SK-N-SH (cell line): ENCODE measurements at regions not wholly inside any gene's neighbourhood (a gene's known extent, or its start where the extent isn't known, plus 50 kb on each side); places are given as distances from the start of the nearest gene placed in this dataset.

ENCODE experiments used
- CTCF ChIA-PET: fragments of 300-600, 350-600 bp; formaldehyde crosslinking; extraction: SDS; loops from one replicate; lab custom pipeline; 2021; lab: Yijun Ruan, JAX
- POLR2A ChIA-PET: fragments of 350-600 bp; sonication (Branson Sonifier 250); formaldehyde crosslinking; extraction: SDS; loops from one replicate; lab custom pipeline; 2020; ENCODE audit warnings: antibody characterized with exemption, inconsistent platforms; lab: Yijun Ruan, JAX
- DNase-seq: peaks from one replicate; pipeline ENCODE4 v3.0.0; 2012
- H2AFZ ChIP-seq: fragments of 200-600 bp; sonication (generic); 2 replicates; pipeline ENCODE4 v1.8.1; 2016; ENCODE audit warnings: antibody characterized with exemption, mild to moderate bottlenecking, low read depth
- H3F3A ChIP-seq: fragments of 200-600 bp; sonication (generic); replicated peaks from 2 replicates; pipeline ENCODE3; 2016; ENCODE audit warnings: antibody characterized with exemption, mild to moderate bottlenecking; ENCODE audit not compliant: insufficient read depth
- H3K27ac ChIP-seq, 2 experiments: fragments of 200-500 bp in 1 of 2; fragments of 200-600 bp in 1 of 2; sonication (Bioruptor generic) in 1 of 2; sonication (generic), shearing (Covaris generic) in 1 of 2; 2 replicates each; pipeline versions ENCODE4 v1.5.1 to v1.6.1; 2014 to 2016; ENCODE audit warnings: low read depth in 2 of 2, inconsistent platforms in 1 of 2, low read length in 1 of 2, mild to moderate bottlenecking in 1 of 2, mixed read lengths in 1 of 2
- H3K27me3 ChIP-seq: fragments of 200-600 bp; sonication (generic), shearing (Covaris generic); 2 replicates; pipeline ENCODE4 v1.6.1; 2016; ENCODE audit warnings: mixed run types; ENCODE audit not compliant: insufficient read depth
- H3K36me3 ChIP-seq, 2 experiments: fragments of 200-500 bp in 1 of 2; fragments of 200-600 bp in 1 of 2; sonication (Bioruptor generic) in 1 of 2; sonication (generic) in 1 of 2; replicated peaks in 1 of 2; 2 replicates each; pipeline versions ENCODE3 to v1.5.1; 2014 to 2016; ENCODE audit warnings: low read length in 1 of 2, mild to moderate bottlenecking in 1 of 2; ENCODE audit not compliant: insufficient read depth in 2 of 2, control insufficient read depth in 1 of 2
- H3K4me1 ChIP-seq, 2 experiments: fragments of 200-500 bp in 1 of 2; fragments of 200-600 bp in 1 of 2; sonication (Bioruptor generic) in 1 of 2; sonication (generic), shearing (Covaris generic) in 1 of 2; 2 replicates each; pipeline versions ENCODE4 v1.5.1 to v1.6.1; 2014 to 2016; ENCODE audit warnings: low read depth in 1 of 2, low read length in 1 of 2, mixed run types in 1 of 2; ENCODE audit not compliant: insufficient read depth in 2 of 2, control insufficient read depth in 1 of 2
- H3K4me2 ChIP-seq: fragments of 200-600 bp; sonication (generic), shearing (Covaris generic); 2 replicates; pipeline ENCODE4 v1.6.1; 2017; ENCODE audit warnings: mixed run types
- H3K4me3 ChIP-seq, 2 experiments: fragments of 200-500 bp in 1 of 2; fragments of 200-600 bp in 1 of 2; sonication (Bioruptor generic) in 1 of 2; sonication (generic), shearing (Covaris generic) in 1 of 2; 2 replicates each; pipeline versions ENCODE4 v1.5.1 to v1.8.1; 2014 to 2016; ENCODE audit warnings: low read depth in 2 of 2, inconsistent platforms in 1 of 2, low read length in 1 of 2, mild to moderate bottlenecking in 1 of 2, mixed read lengths in 1 of 2, moderate library complexity in 1 of 2
- H3K79me2 ChIP-seq: fragments of 200-600 bp; sonication (generic); 2 replicates; pipeline ENCODE4 v1.8.1; 2017; ENCODE audit warnings: mild to moderate bottlenecking; ENCODE audit not compliant: insufficient read depth
- H3K9ac ChIP-seq: fragments of 200-600 bp; sonication (generic); 2 replicates; pipeline ENCODE4 v1.6.1; 2017; ENCODE audit warnings: mixed run types
- H3K9me2 ChIP-seq: fragments of 200-600 bp; sonication (generic); 2 replicates; pipeline ENCODE4 v1.6.1; 2017; ENCODE audit warnings: mixed run types
- H3K9me3 ChIP-seq: fragments of 200-600 bp; sonication (generic); 2 replicates; pipeline ENCODE4 v1.6.1; 2017; ENCODE audit warnings: mixed run types, mild to moderate bottlenecking, moderate library complexity
- H4K20me1 ChIP-seq: fragments of 200-600 bp; sonication (generic); 2 replicates; pipeline ENCODE4 v1.6.1; 2017; ENCODE audit warnings: mild to moderate bottlenecking, mixed run types; ENCODE audit not compliant: insufficient read depth
- CHD2 ChIP-seq: fragments of 150-350 bp; IDR thresholded peaks from 2 replicates; pipeline ENCODE4 v1.6.1; 2018; ENCODE audit warnings: low read length; ENCODE audit not compliant: partially characterized antibody
- CTCF ChIP-seq: fragments of 200-600 bp; sonication (generic); IDR thresholded peaks from 2 replicates; pipeline ENCODE4 v1.6.1; 2017; ENCODE audit warnings: antibody characterized with exemption, mild to moderate bottlenecking, moderate library complexity
- ELF1 ChIP-seq: IDR thresholded peaks from 2 replicates; pipeline ENCODE4 v1.4.0; 2012
- GABPA ChIP-seq: IDR thresholded peaks from 2 replicates; pipeline ENCODE4 v1.4.0; 2012; ENCODE audit warnings: low read depth, mild to moderate bottlenecking
- GATA2 ChIP-seq: sonication (generic); formaldehyde crosslinking; IDR thresholded peaks from 2 replicates; pipeline ENCODE4 v1.5.0; 2020; ENCODE audit warnings: mild to moderate bottlenecking, missing genetic modification reagents
- MAX ChIP-seq: IDR thresholded peaks from 2 replicates; pipeline ENCODE4 v1.4.0; 2012; ENCODE audit warnings: low read depth
- MEF2A ChIP-seq: IDR thresholded peaks from 2 replicates; pipeline ENCODE4 v1.4.0; 2012; ENCODE audit warnings: low read depth, borderline replicate concordance
- POLR2AphosphoS5 ChIP-seq: IDR thresholded peaks from 2 replicates; pipeline ENCODE4 v1.6.1; 2012; ENCODE audit warnings: low read depth, low read length
- RCOR1 ChIP-seq: fragments of 150-350 bp; IDR thresholded peaks from 2 replicates; pipeline ENCODE4 v1.6.1; 2017; ENCODE audit warnings: antibody characterized with exemption, low read length
- REST ChIP-seq: IDR thresholded peaks from 2 replicates; pipeline ENCODE4 v1.6.1; 2012; ENCODE audit warnings: mild to moderate bottlenecking, low read depth, low read length, moderate library complexity
- RFX5 ChIP-seq: IDR thresholded peaks from 2 replicates; pipeline ENCODE4 v1.6.1; 2012; ENCODE audit warnings: mild to moderate bottlenecking, improper control_type of control experiment, low read length
- SIN3A ChIP-seq: IDR thresholded peaks from 2 replicates; pipeline ENCODE4 v1.6.1; 2012; ENCODE audit warnings: low read depth, mild to moderate bottlenecking, low read length, moderate library complexity, borderline replicate concordance
- TAF1 ChIP-seq: IDR thresholded peaks from 2 replicates; pipeline ENCODE4 v1.6.1; 2012; ENCODE audit warnings: low read depth, mild to moderate bottlenecking, low read length, moderate library complexity, borderline replicate concordance
- USF1 ChIP-seq: IDR thresholded peaks from 2 replicates; pipeline ENCODE4 v1.4.0; 2012; ENCODE audit warnings: low read depth, borderline replicate concordance
- USF2 ChIP-seq: fragments of 150-350 bp; IDR thresholded peaks from 2 replicates; pipeline ENCODE4 v1.6.1; 2017; ENCODE audit warnings: antibody characterized with exemption, low read length, low read depth, borderline replicate concordance
- YY1 ChIP-seq: IDR thresholded peaks from 2 replicates; pipeline ENCODE4 v1.4.0; 2012; ENCODE audit warnings: low read depth, mild to moderate bottlenecking
- ZBTB33 ChIP-seq: IDR thresholded peaks from 2 replicates; pipeline ENCODE4 v1.4.0; 2012; ENCODE audit warnings: low read depth, borderline replicate concordance
- WGBS: methylation state at CpG from one replicate; pipeline ENCODE4 v1.1.6; 2017; ENCODE audit warnings: low lambda C conversion rate; 5-methylcytosine and 5-hydroxymethylcytosine counted together

- Histone ChIP-seq H3K9me3 (no peaks in the 10 kb centered on the region), H3K4me3 (no peak overlapping the region), H3K4me2 (no peak overlapping the region), H3K9ac (no peak overlapping the region), H3K79me2 (no peaks in the 10 kb centered on the region), H3F3A (no peaks in the 10 kb centered on the region), H3K36me3 (no peaks in the 10 kb centered on the region), H3K27me3 (no peaks in the 10 kb centered on the region), H4K20me1 (no peaks in the 10 kb centered on the region), H3K27ac (no peak overlapping the region), H3K4me1 (peaks cover 0 to 3% of the 10 kb centered on the region in 2 experiments; a peak in 1 of 4 replicates), H2AFZ (no peak overlapping the region)
- CTCF ChIA-PET: no interaction called here
- WGBS: 24% methylated on average over 1 of the region's 1 CpG
- no peak for DNase-seq
- TF ChIP-seq GATA2 (no peak), ZBTB33 (no peak), YY1 (no peak), MAX (no peak), ELF1 (no peak), USF1 (no peak), POLR2AphosphoS5 (no peak), CHD2 (no peak), MEF2A (no peak), RFX5 (no peak), GABPA (no peak), RCOR1 (no peak)
- TF ChIP-seq, all 33 proteins: peak for 0
- H3K9me2 ChIP-seq: no peaks in the 10 kb centered on the region
- POLR2A ChIA-PET: no interaction called here
These were observed 127.2 kb upstream of the STT3B start for GRCh38 chr3:31405515-31405914.

- Histone ChIP-seq H3K79me2 (no peaks in the 10 kb centered on the region), H3K4me1 (peaks cover 0 to 3% of the 10 kb centered on the region in 2 experiments; a peak in 1 of 4 replicates), H2AFZ (no peak overlapping the region), H3K27me3 (no peaks in the 10 kb centered on the region), H3K9me3 (no peaks in the 10 kb centered on the region), H3K9me2 (no peaks in the 10 kb centered on the region), H3K9ac (no peak overlapping the region), H3F3A (no peaks in the 10 kb centered on the region), H3K36me3 (no peaks in the 10 kb centered on the region), H3K4me3 (no peak overlapping the region), H3K4me2 (no peak overlapping the region), H3K27ac (no peak overlapping the region), H4K20me1 (no peaks in the 10 kb centered on the region)
- ChIA-PET CTCF (no interaction called here), POLR2A (no interaction called here)
- 39% methylated on average over 1 of the region's 1 CpG for WGBS
- DNase-seq: no peak
- TF ChIP-seq REST (no peak), TAF1 (no peak), SIN3A (no peak), USF2 (no peak), USF1 (no peak), CTCF (no peak)
These were observed 125.8 kb upstream of the STT3B start for GRCh38 chr3:31406896-31407295.
